ENCODE measurements at regions not wholly inside any gene's neighbourhood (a gene's known extent, or its start where the extent isn't known, plus 50 kb on each side); places are given as distances from the start of the nearest gene placed in this dataset.

DNA sequence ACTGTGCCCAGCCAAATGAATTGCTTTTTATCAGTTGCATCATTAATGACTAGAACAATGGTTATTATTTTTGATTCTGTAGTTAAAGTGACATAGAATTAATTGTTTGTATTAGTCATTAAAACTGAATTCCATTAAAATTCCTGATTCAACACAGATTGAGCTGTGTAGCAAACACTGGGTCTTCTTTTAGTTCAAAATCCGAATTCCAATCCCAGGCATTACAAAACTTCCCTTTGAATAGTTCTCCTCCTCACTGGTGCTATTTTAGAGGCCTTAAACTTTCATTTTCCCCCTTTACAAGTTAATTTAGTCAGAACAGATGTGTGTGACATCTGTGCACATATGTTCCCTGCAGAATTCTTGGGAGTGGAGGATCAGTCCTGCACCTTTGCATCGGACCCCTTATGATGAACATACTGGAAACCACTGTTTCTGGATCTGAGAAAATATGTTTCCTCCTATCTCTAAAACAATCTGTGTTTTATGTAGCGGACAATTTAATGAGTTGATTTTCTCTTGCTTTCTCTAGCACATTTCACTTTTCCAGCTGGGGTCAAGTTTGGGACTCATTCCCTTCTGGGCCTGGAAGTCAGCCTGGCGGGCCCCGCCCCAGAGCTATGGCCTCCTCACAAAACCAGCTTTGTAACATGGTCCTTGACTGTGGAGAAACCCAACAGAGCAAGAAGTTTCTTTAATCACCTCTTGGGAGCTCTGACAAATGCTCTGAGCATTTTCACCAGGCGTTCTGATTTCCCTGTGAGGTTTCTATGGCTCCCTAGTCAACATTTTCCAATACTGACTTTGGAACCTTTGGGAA, 87.9 kb upstream of the MAMDC2 start:
- peak; percentile 37 to 60 (median 55) for ATAC-seq
- TF ChIP-seq, protein P1, sequence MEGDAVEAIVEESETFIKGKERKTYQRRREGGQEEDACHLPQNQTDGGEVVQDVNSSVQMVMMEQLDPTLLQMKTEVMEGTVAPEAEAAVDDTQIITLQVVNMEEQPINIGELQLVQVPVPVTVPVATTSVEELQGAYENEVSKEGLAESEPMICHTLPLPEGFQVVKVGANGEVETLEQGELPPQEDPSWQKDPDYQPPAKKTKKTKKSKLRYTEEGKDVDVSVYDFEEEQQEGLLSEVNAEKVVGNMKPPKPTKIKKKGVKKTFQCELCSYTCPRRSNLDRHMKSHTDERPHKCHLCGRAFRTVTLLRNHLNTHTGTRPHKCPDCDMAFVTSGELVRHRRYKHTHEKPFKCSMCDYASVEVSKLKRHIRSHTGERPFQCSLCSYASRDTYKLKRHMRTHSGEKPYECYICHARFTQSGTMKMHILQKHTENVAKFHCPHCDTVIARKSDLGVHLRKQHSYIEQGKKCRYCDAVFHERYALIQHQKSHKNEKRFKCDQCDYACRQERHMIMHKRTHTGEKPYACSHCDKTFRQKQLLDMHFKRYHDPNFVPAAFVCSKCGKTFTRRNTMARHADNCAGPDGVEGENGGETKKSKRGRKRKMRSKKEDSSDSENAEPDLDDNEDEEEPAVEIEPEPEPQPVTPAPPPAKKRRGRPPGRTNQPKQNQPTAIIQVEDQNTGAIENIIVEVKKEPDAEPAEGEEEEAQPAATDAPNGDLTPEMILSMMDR (IDR thresholded peaks at IDR 0.05): no peak
- no peak for TF ChIP-seq POLR2A (IDR thresholded peaks at IDR 0.05)
- Histone ChIP-seq H3K9me3 (no peaks in the 10 kb centered on the region), H3K4me3 (no peak overlapping the region), H3K36me3 (no peaks in the 10 kb centered on the region), H3K27me3 (peaks cover 0 to 3% (median 0%) of the 10 kb centered on the region in 9 donors), H3K27ac (peak overlapping the region in 1 of 12 donors; percentile 32), H3K4me1 (no peaks in the 10 kb centered on the region)
- intact Hi-C loops (cut with DNase I): no loop called here
- WGBS, 4 donors: 69 to 82% (median 78%) methylated on average over 6 of the region's 6 CpGs
- DNase-seq: no peak

DNA sequence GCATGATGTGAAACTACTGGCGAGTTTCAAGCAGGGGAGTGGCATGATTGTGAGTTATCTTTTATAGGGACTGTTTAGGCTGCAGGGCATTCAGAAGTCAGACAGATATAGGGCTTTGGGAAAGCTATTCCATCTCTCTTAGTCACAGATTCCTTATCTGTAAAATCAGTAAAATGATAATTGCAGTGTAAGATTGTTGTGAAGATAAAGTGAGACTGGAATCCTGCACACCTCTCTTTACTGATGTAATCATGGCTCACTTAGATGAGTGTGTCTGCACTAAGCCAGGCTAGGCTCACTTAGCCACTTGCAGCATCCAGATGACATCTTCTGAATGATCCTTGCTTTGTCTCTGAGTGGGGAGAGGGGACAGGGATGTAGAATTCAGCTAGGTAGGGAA, 81.8 kb upstream of the MAMDC2 start:
- no peak for TF ChIP-seq POLR2A (IDR thresholded peaks at IDR 0.05)
- TF ChIP-seq, protein P1 (IDR thresholded peaks at IDR 0.05): no peak
- Histone ChIP-seq H3K4me3 (no peak overlapping the region), H3K4me1 (no peaks in the 10 kb centered on the region), H3K36me3 (no peaks in the 10 kb centered on the region), H3K27me3 (peaks cover 0 to 2% (median 0%) of the 10 kb centered on the region in 9 donors), H3K27ac (no peak overlapping the region), H3K9me3 (no peaks in the 10 kb centered on the region)
- intact Hi-C loops (cut with DNase I): no loop called here
- WGBS, 4 donors: 71 to 81% (median 78%) methylated on average over 1 of the region's 1 CpG
- DNase-seq: no peak
- ATAC-seq: no peak

DNA sequence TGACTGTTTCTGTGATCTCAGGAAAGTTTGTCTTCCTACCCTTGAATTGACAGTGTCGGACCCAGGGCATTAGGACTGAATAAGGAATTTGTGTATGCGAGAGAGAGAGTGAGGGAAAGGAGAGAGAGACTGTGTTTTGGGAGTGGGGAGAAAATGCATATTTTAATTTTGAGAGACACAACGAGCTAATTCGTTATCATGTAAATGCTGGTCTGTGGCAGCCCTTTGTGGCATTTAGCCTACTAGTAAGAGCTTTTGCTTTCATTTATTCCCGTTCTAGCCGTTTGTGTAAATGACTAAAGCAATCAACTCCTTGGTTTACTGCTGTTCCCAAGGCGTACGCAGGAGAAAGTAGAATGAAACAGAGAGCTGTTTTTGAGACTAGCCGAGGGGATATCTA, 79.8 kb upstream of the MAMDC2 start:
- DNase-seq (no peak), ATAC-seq (no peak)
- intact Hi-C loops (cut with DNase I): no loop called here
- no peak overlapping the region for H3K4me3 ChIP-seq
- TF ChIP-seq, protein P1 (IDR thresholded peaks at IDR 0.05): no peak
- TF ChIP-seq POLR2A (IDR thresholded peaks at IDR 0.05): no peak
- no peaks in the 10 kb centered on the region for H3K4me1 ChIP-seq
- no peak overlapping the region for H3K27ac ChIP-seq
- H3K9me3 ChIP-seq: no peaks in the 10 kb centered on the region
- 65 to 70% (median 70%) methylated on average over 9 of the region's 9 CpGs for WGBS, 4 donors
- no peaks in the 10 kb centered on the region for H3K36me3 ChIP-seq
- peaks cover 0 to 2% (median 0%) of the 10 kb centered on the region in 9 donors for H3K27me3 ChIP-seq

DNA sequence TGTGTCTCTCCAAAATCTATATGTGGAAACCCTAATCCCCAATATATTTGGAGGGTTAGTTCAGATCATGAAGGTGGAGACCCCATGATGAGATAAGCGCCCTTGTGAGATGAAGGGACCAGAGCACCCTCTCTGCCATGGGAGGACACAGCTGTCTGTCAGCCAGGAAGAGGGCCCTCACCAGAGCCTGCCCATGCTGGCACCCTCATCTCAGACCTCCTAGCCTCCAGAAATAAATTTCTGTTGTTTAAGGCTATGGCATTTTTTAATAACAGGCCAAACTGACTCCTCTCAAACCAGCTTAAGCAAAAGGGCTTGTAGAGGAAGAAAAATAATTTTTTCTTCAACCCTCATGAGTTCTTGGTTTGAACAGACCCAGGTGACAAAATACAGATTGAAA, 79.2 kb upstream of the MAMDC2 start:
- no peak overlapping the region for H3K27ac ChIP-seq
- no peaks in the 10 kb centered on the region for H3K4me1 ChIP-seq
- H3K4me3 ChIP-seq: no peak overlapping the region
- intact Hi-C loops (cut with DNase I): no loop called here
- H3K36me3 ChIP-seq: no peaks in the 10 kb centered on the region
- peaks cover 0 to 2% (median 0%) of the 10 kb centered on the region in 9 donors for H3K27me3 ChIP-seq
- DNase-seq (no peak), ATAC-seq (no peak)
- no peaks in the 10 kb centered on the region for H3K9me3 ChIP-seq
- WGBS, 4 donors: 73 to 100% (median 89%) methylated on average over 1 of the region's 1 CpG
- TF ChIP-seq, protein P1 (IDR thresholded peaks at IDR 0.05): no peak
- TF ChIP-seq POLR2A (IDR thresholded peaks at IDR 0.05): no peak
